ENCODE measurements at regions not wholly inside any gene's neighbourhood (a gene's known extent, or its start where the extent isn't known, plus 50 kb on each side); places are given as distances from the start of the nearest gene placed in this dataset.

GRCh38 chr11:91731051-91731450 lies 493.6 kb upstream of the FAT3 start:
- Histone ChIP-seq H3K36me3 (no peaks in the 10 kb centered on the region), H3K27me3 (no peaks in the 10 kb centered on the region), H3K9me3 (peaks cover 0 to 3% of the 10 kb centered on the region in 2 donors), H3K4me1 (no peaks in the 10 kb centered on the region), H3K4me3 (no peak overlapping the region), H3K27ac (no peak overlapping the region)
- DNase-seq (ENCODE audit: low spot score) = no peak
- TF ChIP-seq, protein P1, sequence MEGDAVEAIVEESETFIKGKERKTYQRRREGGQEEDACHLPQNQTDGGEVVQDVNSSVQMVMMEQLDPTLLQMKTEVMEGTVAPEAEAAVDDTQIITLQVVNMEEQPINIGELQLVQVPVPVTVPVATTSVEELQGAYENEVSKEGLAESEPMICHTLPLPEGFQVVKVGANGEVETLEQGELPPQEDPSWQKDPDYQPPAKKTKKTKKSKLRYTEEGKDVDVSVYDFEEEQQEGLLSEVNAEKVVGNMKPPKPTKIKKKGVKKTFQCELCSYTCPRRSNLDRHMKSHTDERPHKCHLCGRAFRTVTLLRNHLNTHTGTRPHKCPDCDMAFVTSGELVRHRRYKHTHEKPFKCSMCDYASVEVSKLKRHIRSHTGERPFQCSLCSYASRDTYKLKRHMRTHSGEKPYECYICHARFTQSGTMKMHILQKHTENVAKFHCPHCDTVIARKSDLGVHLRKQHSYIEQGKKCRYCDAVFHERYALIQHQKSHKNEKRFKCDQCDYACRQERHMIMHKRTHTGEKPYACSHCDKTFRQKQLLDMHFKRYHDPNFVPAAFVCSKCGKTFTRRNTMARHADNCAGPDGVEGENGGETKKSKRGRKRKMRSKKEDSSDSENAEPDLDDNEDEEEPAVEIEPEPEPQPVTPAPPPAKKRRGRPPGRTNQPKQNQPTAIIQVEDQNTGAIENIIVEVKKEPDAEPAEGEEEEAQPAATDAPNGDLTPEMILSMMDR (IDR thresholded peaks at IDR 0.05) = no peak

DNA sequence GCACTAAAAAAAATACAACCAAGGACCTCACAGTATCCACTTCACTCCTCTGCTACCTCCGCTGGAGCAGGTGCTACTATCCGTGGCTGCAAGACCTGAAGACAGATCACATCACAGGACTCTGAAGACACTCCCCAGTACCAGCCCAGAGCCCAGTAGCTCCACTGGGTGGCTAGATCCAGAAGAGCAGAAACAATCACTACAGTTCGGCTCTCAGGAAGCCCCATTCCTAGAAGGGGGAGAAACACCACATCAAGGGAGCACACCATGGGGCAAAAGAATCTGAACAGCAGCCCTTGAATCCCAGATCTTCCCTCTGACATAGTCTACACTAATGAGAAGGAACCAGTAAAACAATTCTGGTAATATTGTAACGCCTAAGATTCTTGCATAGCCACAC lies 494.0 kb upstream of the FAT3 start:
- no peaks in the 10 kb centered on the region for H3K4me1 ChIP-seq
- TF ChIP-seq, protein P1 (IDR thresholded peaks at IDR 0.05) = no peak
- DNase-seq (ENCODE audit: low spot score) = no peak
- H3K27ac ChIP-seq = no peak overlapping the region
- no peaks in the 10 kb centered on the region for H3K36me3 ChIP-seq
- H3K27me3 ChIP-seq = no peaks in the 10 kb centered on the region
- no peaks in the 10 kb centered on the region for H3K9me3 ChIP-seq
- no peak overlapping the region for H3K4me3 ChIP-seq

GRCh38 chr11:91730057-91730456 lies 494.6 kb upstream of the FAT3 start:
- Histone ChIP-seq H3K36me3 (no peaks in the 10 kb centered on the region), H3K4me1 (no peaks in the 10 kb centered on the region), H3K9me3 (peaks cover 0 to 5% of the 10 kb centered on the region in 2 donors), H3K27ac (no peak overlapping the region), H3K27me3 (no peaks in the 10 kb centered on the region), H3K4me3 (no peak overlapping the region)
- TF ChIP-seq, protein P1 (IDR thresholded peaks at IDR 0.05) = no peak
- DNase-seq (ENCODE audit: low spot score) = no peak

GRCh38 chr11:91717169-91717568 lies 507.4 kb upstream of the FAT3 start:
- no peaks in the 10 kb centered on the region for H3K36me3 ChIP-seq
- TF ChIP-seq, protein P1 (IDR thresholded peaks at IDR 0.05) = no peak
- H3K27ac ChIP-seq = no peak overlapping the region
- no peak for DNase-seq (ENCODE audit: low spot score)
- H3K4me3 ChIP-seq = no peak overlapping the region
- peaks cover 0 to 3% of the 10 kb centered on the region in 2 donors for H3K9me3 ChIP-seq
- no peaks in the 10 kb centered on the region for H3K4me1 ChIP-seq
- H3K27me3 ChIP-seq = no peaks in the 10 kb centered on the region

DNA sequence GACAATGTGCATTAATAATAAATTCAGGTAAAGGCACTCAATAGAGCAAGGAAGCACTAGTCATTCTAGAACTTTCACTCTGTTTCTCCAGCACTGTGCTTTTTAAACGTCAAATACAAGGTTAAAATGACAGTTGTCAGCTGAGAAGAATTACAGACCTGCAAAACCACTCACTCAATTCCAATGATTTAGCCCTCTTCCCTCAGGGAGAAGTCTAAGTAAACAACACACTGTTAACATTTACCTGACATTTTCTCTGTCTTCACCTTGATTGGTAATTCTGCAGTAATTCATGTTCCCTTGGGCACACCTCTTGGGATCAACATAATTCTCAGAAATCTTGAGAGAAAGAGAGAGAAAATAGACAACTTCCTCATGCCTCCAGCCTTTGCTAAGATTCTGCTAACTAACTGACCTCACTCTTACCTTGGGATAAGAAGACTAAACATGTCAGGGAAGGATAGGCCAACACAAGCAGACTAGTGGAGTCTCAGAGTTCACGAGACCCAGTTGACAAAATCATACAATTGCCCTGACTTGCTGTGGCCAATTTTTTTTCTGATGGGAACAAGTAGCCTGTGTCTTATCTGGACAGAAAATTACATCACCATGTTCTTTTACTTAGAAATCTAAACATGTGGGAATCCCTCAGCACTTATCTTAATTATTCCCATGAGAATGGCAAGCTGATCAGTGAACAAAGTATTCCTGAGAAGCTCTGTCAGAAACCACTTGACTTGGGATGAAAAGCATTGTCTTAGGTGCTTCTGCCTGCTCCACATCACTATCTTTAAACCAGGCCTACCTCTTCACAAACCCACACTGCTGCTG lies 516.8 kb upstream of the FAT3 start:
- H3K4me1 ChIP-seq = no peaks in the 10 kb centered on the region
- DNase-seq (ENCODE audit: low spot score) = no peak
- TF ChIP-seq, protein P1 (IDR thresholded peaks at IDR 0.05) = no peak
- no peaks in the 10 kb centered on the region for H3K9me3 ChIP-seq
- no peaks in the 10 kb centered on the region for H3K27me3 ChIP-seq
- no peaks in the 10 kb centered on the region for H3K36me3 ChIP-seq
- no peak overlapping the region for H3K4me3 ChIP-seq
- no peak overlapping the region for H3K27ac ChIP-seq

DNA sequence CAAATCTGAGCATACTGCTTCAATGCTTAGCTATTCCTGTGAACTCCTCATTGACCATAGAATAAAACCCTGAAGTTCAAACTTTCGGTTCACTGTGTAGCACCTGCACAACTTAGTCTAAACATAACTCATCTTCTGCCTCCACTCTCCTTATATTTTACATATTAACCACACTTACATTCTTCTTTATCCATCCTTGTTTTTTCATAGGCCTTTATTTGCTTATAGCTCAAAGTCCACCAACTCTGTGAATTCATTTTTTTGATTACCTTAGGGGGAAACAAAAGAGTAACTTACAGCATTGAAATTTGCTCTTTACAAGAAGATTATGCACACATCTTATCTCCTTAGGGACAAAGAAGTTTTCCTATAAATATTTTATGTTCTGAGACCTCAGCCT lies 521.6 kb upstream of the FAT3 start:
- no peaks in the 10 kb centered on the region for H3K36me3 ChIP-seq
- H3K27ac ChIP-seq = no peak overlapping the region
- no peaks in the 10 kb centered on the region for H3K9me3 ChIP-seq
- H3K4me3 ChIP-seq = no peak overlapping the region
- H3K4me1 ChIP-seq = no peaks in the 10 kb centered on the region
- no peak for DNase-seq (ENCODE audit: low spot score)
- no peaks in the 10 kb centered on the region for H3K27me3 ChIP-seq
- TF ChIP-seq, protein P1 (IDR thresholded peaks at IDR 0.05) = no peak

Data from right atrium auricular region (tissue), 2 donors.